ENCODE measurements at regions not wholly inside any gene's neighbourhood (a gene's known extent, or its start where the extent isn't known, plus 50 kb on each side); places are given as distances from the start of the nearest gene placed in this dataset.

DNA sequence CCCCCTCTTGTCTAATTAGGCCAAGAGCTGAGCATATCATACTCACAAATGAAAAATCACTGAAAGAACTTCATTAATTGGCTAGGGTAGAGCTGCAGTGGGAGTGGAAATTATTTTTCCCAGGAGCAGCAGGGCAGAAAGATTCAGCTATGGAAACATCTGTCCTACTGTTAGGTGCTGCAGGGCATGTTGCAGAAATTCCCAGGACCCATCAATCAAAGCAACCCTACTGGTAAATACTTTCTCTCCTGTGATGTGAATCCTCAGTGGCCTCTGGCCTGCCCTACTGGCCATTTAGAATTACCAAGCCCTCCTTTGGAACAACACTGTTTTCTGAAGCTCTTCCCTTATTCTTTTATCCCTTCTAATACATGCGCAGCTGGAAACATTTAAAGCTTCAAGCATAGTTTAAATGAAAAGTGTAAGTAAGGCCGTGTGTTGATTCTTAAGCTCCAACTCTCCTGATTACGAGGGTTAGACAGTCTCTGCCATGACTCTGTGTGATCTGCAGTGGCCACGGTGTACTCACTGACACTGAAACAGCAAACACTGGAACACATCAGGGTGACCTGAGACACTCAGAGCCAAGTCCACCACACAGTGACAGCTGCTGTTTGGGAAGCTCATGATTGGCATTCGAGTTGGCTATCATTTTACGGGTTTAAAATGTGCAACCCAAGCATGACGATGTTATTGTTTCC, 62.6 kb upstream of the TMCC3 start:
- TF ChIP-seq CTCF (IDR thresholded peaks at IDR 0.05) (no peak), POLR2A (IDR thresholded peaks at IDR 0.05) (no peak)
